KOPT-K1 (cell line): ENCODE measurements at regions not wholly inside any gene's neighbourhood (a gene's known extent, or its start where the extent isn't known, plus 50 kb on each side); places are given as distances from the start of the nearest gene placed in this dataset.

Source experiments
- H3K27ac ChIP-seq: fragments of 200-600 bp; sonication (generic); 2 replicates; pipeline ENCODE4 v1.5.1; 2016; ENCODE audit warnings: antibody characterized with exemption, mild to moderate bottlenecking, low read depth, low read length; ENCODE audit not compliant: poor library complexity, severe bottlenecking
- H3K36me3 ChIP-seq: fragments of 200-600 bp; sonication (generic); 2 replicates; pipeline ENCODE4 v1.5.1; 2017; ENCODE audit warnings: antibody characterized with exemption, mild to moderate bottlenecking, low read length, moderate library complexity; ENCODE audit not compliant: insufficient read depth
- H3K9me3 ChIP-seq: fragments of 200-600 bp; sonication (generic); 2 replicates; pipeline ENCODE4 v1.5.1; 2017; ENCODE audit warnings: antibody characterized with exemption, low read length, mild to moderate bottlenecking; ENCODE audit not compliant: insufficient read depth, poor library complexity, severe bottlenecking

- H3K27ac ChIP-seq: no peak overlapping the region
- H3K36me3 ChIP-seq: no peaks in the 10 kb centered on the region
- peaks cover 13% of the 10 kb centered on the region for H3K9me3 ChIP-seq
Measured at GRCh38 chr2:8212239-8212638, 469.6 kb upstream of the ID2 start.

- H3K36me3 ChIP-seq: no peaks in the 10 kb centered on the region
- no peak overlapping the region for H3K27ac ChIP-seq
- no peaks in the 10 kb centered on the region for H3K9me3 ChIP-seq
Measured at GRCh38 chr2:8214036-8214615, 467.7 kb upstream of the ID2 start.

GRCh38 chr2:8215159-8215863 lies 466.5 kb upstream of the ID2 start:
- no peak overlapping the region for H3K27ac ChIP-seq
- no peaks in the 10 kb centered on the region for H3K36me3 ChIP-seq
- H3K9me3 ChIP-seq: no peaks in the 10 kb centered on the region

GRCh38 chr2:8215982-8216381 lies 465.9 kb upstream of the ID2 start:
- Histone ChIP-seq H3K9me3 (no peaks in the 10 kb centered on the region), H3K36me3 (no peaks in the 10 kb centered on the region), H3K27ac (no peak overlapping the region)

- H3K9me3 ChIP-seq: no peaks in the 10 kb centered on the region
- H3K36me3 ChIP-seq: no peaks in the 10 kb centered on the region
- no peak overlapping the region for H3K27ac ChIP-seq
Measured at GRCh38 chr2:8216397-8216796, 465.5 kb upstream of the ID2 start.

GRCh38 chr2:8217468-8218030 lies 464.3 kb upstream of the ID2 start:
- no peaks in the 10 kb centered on the region for H3K36me3 ChIP-seq
- no peaks in the 10 kb centered on the region for H3K9me3 ChIP-seq

GRCh38 chr2:8219096-8219495 lies 462.8 kb upstream of the ID2 start:
- Histone ChIP-seq H3K36me3 (no peaks in the 10 kb centered on the region), H3K27ac (no peak overlapping the region), H3K9me3 (no peaks in the 10 kb centered on the region)

More at GRCh38 chr2:8217468-8218030, 464.3 kb upstream of the ID2 start:
- no peak overlapping the region for H3K27ac ChIP-seq

GRCh38 chr2:8219631-8220355 lies 462.1 kb upstream of the ID2 start:
- Histone ChIP-seq H3K36me3 (no peaks in the 10 kb centered on the region), H3K9me3 (no peaks in the 10 kb centered on the region), H3K27ac (no peak overlapping the region)

GRCh38 chr2:8222979-8223694 lies 458.7 kb upstream of the ID2 start:
- no peaks in the 10 kb centered on the region for H3K9me3 ChIP-seq
- no peak overlapping the region for H3K27ac ChIP-seq
- H3K36me3 ChIP-seq: no peaks in the 10 kb centered on the region

- Histone ChIP-seq H3K36me3 (no peaks in the 10 kb centered on the region), H3K9me3 (no peaks in the 10 kb centered on the region), H3K27ac (no peak overlapping the region)
Measured at GRCh38 chr2:8223695-8224346, 458.0 kb upstream of the ID2 start.

GRCh38 chr2:8224347-8225190 lies 457.3 kb upstream of the ID2 start:
- Histone ChIP-seq H3K27ac (no peak overlapping the region), H3K9me3 (no peaks in the 10 kb centered on the region), H3K36me3 (no peaks in the 10 kb centered on the region)

GRCh38 chr2:8225266-8225665 lies 456.6 kb upstream of the ID2 start:
- H3K27ac ChIP-seq: no peak overlapping the region
- H3K36me3 ChIP-seq: no peaks in the 10 kb centered on the region
- no peaks in the 10 kb centered on the region for H3K9me3 ChIP-seq

- Histone ChIP-seq H3K36me3 (no peaks in the 10 kb centered on the region), H3K9me3 (no peaks in the 10 kb centered on the region), H3K27ac (no peak overlapping the region)
Measured at GRCh38 chr2:8225798-8226197, 456.1 kb upstream of the ID2 start.

- Histone ChIP-seq H3K36me3 (no peaks in the 10 kb centered on the region), H3K27ac (peak overlapping the region; percentile 61), H3K9me3 (no peaks in the 10 kb centered on the region)
Measured at GRCh38 chr2:8229546-8229986, 452.3 kb upstream of the ID2 start.
